Osteocyte (in vitro differentiated cells): ENCODE measurements at regions not wholly inside any gene's neighbourhood (a gene's known extent, or its start where the extent isn't known, plus 50 kb on each side); places are given as distances from the start of the nearest gene placed in this dataset.
"Not testable (repeated sequence)": the region's sequence is repeated elsewhere in the genome, so short reads cannot be mapped to it uniquely, and the experiment has no call there.

Experiments used
- DNase-seq: peaks from one replicate; pipeline ENCODE4 v3.0.0; 2021; ENCODE audit warnings: mixed read lengths; ENCODE audit not compliant: unreplicated experiment; ENCODE audit errors: extremely low spot score
- H3K27ac Mint-ChIP-seq: one replicate; pipeline ENCODE4 v1.8.0; 2021; ENCODE audit warnings: mild to moderate bottlenecking, mixed read lengths; ENCODE audit not compliant: unreplicated experiment
- H3K27me3 Mint-ChIP-seq: one replicate; pipeline ENCODE4 v1.8.0; 2021; ENCODE audit warnings: mixed read lengths; ENCODE audit not compliant: unreplicated experiment
- H3K36me3 Mint-ChIP-seq: one replicate; pipeline ENCODE4 v1.8.0; 2021; ENCODE audit warnings: mixed read lengths; ENCODE audit not compliant: unreplicated experiment
- H3K4me1 Mint-ChIP-seq: one replicate; pipeline ENCODE4 v1.8.0; 2021; ENCODE audit warnings: mixed read lengths; ENCODE audit not compliant: unreplicated experiment
- H3K4me3 Mint-ChIP-seq: one replicate; pipeline ENCODE4 v1.8.0; 2021; ENCODE audit warnings: mild to moderate bottlenecking, moderate library complexity, mixed read lengths; ENCODE audit not compliant: unreplicated experiment
- H3K9me3 Mint-ChIP-seq: one replicate; pipeline ENCODE4 v1.8.0; 2021; ENCODE audit warnings: mixed read lengths; ENCODE audit not compliant: unreplicated experiment
- CTCF ChIP-seq: fragments of 200-600 bp; sonication (generic); IDR thresholded peaks from 2 replicates; pipeline ENCODE4 v1.5.0; 2021; ENCODE audit warnings: antibody characterized with exemption, mild to moderate bottlenecking, moderate library complexity

- H3K27me3 Mint-ChIP-seq = no peaks in the 10 kb centered on the region
- no peak overlapping the region for H3K4me3 Mint-ChIP-seq
- peaks cover 7% of the 10 kb centered on the region for H3K9me3 Mint-ChIP-seq
- peaks cover 5% of the 10 kb centered on the region for H3K4me1 Mint-ChIP-seq
- TF ChIP-seq CTCF = no peak
- H3K27ac Mint-ChIP-seq = no peak overlapping the region
- peaks cover 2% of the 10 kb centered on the region for H3K36me3 Mint-ChIP-seq
- no peak for DNase-seq
Observed at GRCh38 chr4:124157396-124158083, 555.0 kb downstream of the ANKRD50 start.

- peaks cover 9% of the 10 kb centered on the region for H3K4me1 Mint-ChIP-seq
- H3K9me3 Mint-ChIP-seq = peaks cover 7% of the 10 kb centered on the region
- H3K4me3 Mint-ChIP-seq = no peak overlapping the region
- no peaks in the 10 kb centered on the region for H3K36me3 Mint-ChIP-seq
- no peak for DNase-seq
- no peaks in the 10 kb centered on the region for H3K27me3 Mint-ChIP-seq
- H3K27ac Mint-ChIP-seq = no peak overlapping the region
- no peak for TF ChIP-seq CTCF
Observed at GRCh38 chr4:124163401-124163800, 549.1 kb downstream of the ANKRD50 start.

GRCh38 chr4:124167602-124168001, 544.9 kb downstream of the ANKRD50 start:
- peaks cover 9% of the 10 kb centered on the region for H3K36me3 Mint-ChIP-seq
- TF ChIP-seq CTCF = no peak
- no peak overlapping the region for H3K27ac Mint-ChIP-seq
- peaks cover 9% of the 10 kb centered on the region for H3K4me1 Mint-ChIP-seq
- H3K9me3 Mint-ChIP-seq = peaks cover 23% of the 10 kb centered on the region
- no peak overlapping the region for H3K4me3 Mint-ChIP-seq
- DNase-seq = no peak
- no peaks in the 10 kb centered on the region for H3K27me3 Mint-ChIP-seq

- not testable (repeated sequence) for H3K27ac Mint-ChIP-seq, H3K27me3 Mint-ChIP-seq, DNase-seq, H3K36me3 Mint-ChIP-seq, H3K4me3 Mint-ChIP-seq
- peaks cover 19% of the 10 kb centered on the region for H3K4me1 Mint-ChIP-seq
- peaks cover 23% of the 10 kb centered on the region for H3K9me3 Mint-ChIP-seq
Observed at GRCh38 chr4:124169524-124169923, 543.0 kb downstream of the ANKRD50 start.

- H3K9me3 Mint-ChIP-seq = peaks cover 23% of the 10 kb centered on the region
- no peak for DNase-seq
- no peak for TF ChIP-seq CTCF
- peak overlapping the region; percentile 6 for H3K27ac Mint-ChIP-seq
- peaks cover 31% of the 10 kb centered on the region for H3K4me1 Mint-ChIP-seq
- H3K36me3 Mint-ChIP-seq = peaks cover 7% of the 10 kb centered on the region
- H3K27me3 Mint-ChIP-seq = no peaks in the 10 kb centered on the region
- H3K4me3 Mint-ChIP-seq = no peak overlapping the region
Observed at GRCh38 chr4:124173912-124174311, 538.6 kb downstream of the ANKRD50 start.
